HEK293 (cell line): ENCODE measurements at regions not wholly inside any gene's neighbourhood (a gene's known extent, or its start where the extent isn't known, plus 50 kb on each side); places are given as distances from the start of the nearest gene placed in this dataset.

Experiments used
- CTCF ChIA-PET: fragments of 350-600 bp; formaldehyde crosslinking; extraction: SDS; loops from one replicate; lab custom pipeline; 2021; ENCODE audit warnings: antibody characterized with exemption; lab: Yijun Ruan, JAX
- POLR2A ChIA-PET: fragments of 300-600 bp; formaldehyde crosslinking; extraction: SDS; loops from one replicate; lab custom pipeline; 2020; ENCODE audit warnings: antibody characterized with exemption, inconsistent platforms; lab: Yijun Ruan, JAX
- H3K27ac ChIP-seq: fragments of 200-500 bp; sonication (Bioruptor generic); 2 replicates; pipeline ENCODE4 v1.5.1; 2014; ENCODE audit warnings: low read depth, low read length, control low read depth, inconsistent platforms; ENCODE audit errors: extremely low read depth
- H3K36me3 ChIP-seq, 2 experiments: fragments of 200-500 bp in 1 of 2; sonication (Bioruptor generic) in 1 of 2; 1 replicate in 1 of 2; 2 replicates in 1 of 2; pipeline ENCODE4 v1.5.1; 2014 to 2017; ENCODE audit warnings: inconsistent platforms in 2 of 2, low read length in 2 of 2; ENCODE audit not compliant: control insufficient read depth in 2 of 2, insufficient read depth in 1 of 2
- H3K4me1 ChIP-seq: fragments of 200-500 bp; sonication (Bioruptor generic); 2 replicates; pipeline ENCODE4 v1.5.1; 2014; ENCODE audit warnings: mild to moderate bottlenecking, low read length, inconsistent platforms; ENCODE audit not compliant: control insufficient read depth, insufficient read depth
- H3K4me3 ChIP-seq: 2 replicates; pipeline ENCODE4 v1.5.1; 2011; ENCODE audit warnings: low read depth, mild to moderate bottlenecking, control low read depth, low read length, moderate library complexity
- H3K9me3 ChIP-seq: fragments of 200-500 bp; sonication (Bioruptor generic); 2 replicates; pipeline ENCODE4 v1.5.1; 2014; ENCODE audit warnings: low read depth, low read length, inconsistent platforms; ENCODE audit not compliant: control insufficient read depth, insufficient read depth
- EGR2 ChIP-seq: fragments of 450-650 bp; formaldehyde crosslinking; IDR thresholded peaks from 2 replicates; pipeline ENCODE4 v1.5.1; 2016; ENCODE audit warnings: low read depth, missing biosample characterization, missing genetic modification characterization
- GLI2 ChIP-seq: fragments of 450-650 bp; formaldehyde crosslinking; IDR thresholded peaks from 2 replicates; pipeline ENCODE4; 2017; ENCODE audit warnings: missing biosample characterization, missing genetic modification characterization, low read depth, borderline replicate concordance
- GLIS1 ChIP-seq: fragments of 450-650 bp; formaldehyde crosslinking; IDR thresholded peaks from 2 replicates; pipeline ENCODE4 v1.5.1; 2016; ENCODE audit warnings: missing biosample characterization, missing genetic modification characterization
- HOXA7 ChIP-seq: sonication (generic); formaldehyde crosslinking; IDR thresholded peaks from 2 replicates; pipeline ENCODE4 v1.8.1; 2022; ENCODE audit warnings: missing genetic modification reagents, borderline replicate concordance
- KLF9 ChIP-seq: fragments of 450-650 bp; formaldehyde crosslinking; IDR thresholded peaks from 2 replicates; pipeline ENCODE4 v1.5.1; 2016; ENCODE audit warnings: missing biosample characterization, missing genetic modification characterization, low read depth
- MYNN ChIP-seq: fragments of 450-650 bp; formaldehyde crosslinking; IDR thresholded peaks from 2 replicates; pipeline ENCODE4 v1.5.1; 2016; ENCODE audit warnings: missing biosample characterization, missing genetic modification characterization, borderline replicate concordance
- MZF1 ChIP-seq: fragments of 450-650 bp; formaldehyde crosslinking; IDR thresholded peaks from 2 replicates; pipeline ENCODE4 v1.5.1; 2017; ENCODE audit warnings: missing biosample characterization, missing genetic modification characterization, borderline replicate concordance
- PRDM1 ChIP-seq: fragments of 450-650 bp; formaldehyde crosslinking; IDR thresholded peaks from 2 replicates; pipeline ENCODE4; 2016; ENCODE audit warnings: missing biosample characterization, missing genetic modification characterization
- PRDM6 ChIP-seq: fragments of 450-650 bp; formaldehyde crosslinking; IDR thresholded peaks from 2 replicates; pipeline ENCODE4 v1.5.1; 2017; ENCODE audit warnings: missing biosample characterization, missing genetic modification characterization
- SALL2 ChIP-seq: fragments of 450-650 bp; formaldehyde crosslinking; IDR thresholded peaks from 2 replicates; pipeline ENCODE4 v1.5.0; 2017; ENCODE audit warnings: missing biosample characterization, mild to moderate bottlenecking, missing genetic modification characterization, borderline replicate concordance
- SP3 ChIP-seq: fragments of 450-650 bp; formaldehyde crosslinking; IDR thresholded peaks from 2 replicates; pipeline ENCODE4 v1.5.1; 2016; ENCODE audit warnings: missing biosample characterization, missing genetic modification characterization
- ZBTB7A ChIP-seq: fragments of 450-650 bp; formaldehyde crosslinking; IDR thresholded peaks from 2 replicates; pipeline ENCODE4 v1.5.1; 2016; ENCODE audit warnings: low read depth, missing biosample characterization, missing genetic modification characterization
- ZNF148 ChIP-seq: fragments of 450-650 bp; formaldehyde crosslinking; IDR thresholded peaks from 2 replicates; pipeline ENCODE4 v1.5.0; 2017; ENCODE audit warnings: missing biosample characterization, missing genetic modification characterization, borderline replicate concordance
- ZNF175 ChIP-seq: fragments of 450-650 bp; formaldehyde crosslinking; IDR thresholded peaks from 2 replicates; pipeline ENCODE4 v1.5.1; 2016; ENCODE audit warnings: missing biosample characterization, missing genetic modification characterization
- ZNF335 ChIP-seq: fragments of 450-650 bp; formaldehyde crosslinking; conservative IDR thresholded peaks from 2 replicates; pipeline ENCODE4 v1.5.1; 2016; ENCODE audit warnings: missing biosample characterization, missing genetic modification characterization
- ZNF354C ChIP-seq: fragments of 450-650 bp; formaldehyde crosslinking; IDR thresholded peaks from 2 replicates; pipeline ENCODE4 v1.5.1; 2016; ENCODE audit warnings: missing biosample characterization, missing genetic modification characterization, low read depth, borderline replicate concordance
- ZNF416 ChIP-seq: fragments of 450-650 bp; formaldehyde crosslinking; IDR thresholded peaks from 2 replicates; pipeline ENCODE4 v1.5.1; 2016; ENCODE audit warnings: missing biosample characterization, missing genetic modification characterization
- ZSCAN23 ChIP-seq: fragments of 450-650 bp; formaldehyde crosslinking; IDR thresholded peaks from 2 replicates; pipeline ENCODE4 v1.5.1; 2016; ENCODE audit warnings: missing biosample characterization, missing genetic modification characterization
- TF ChIP-seq, protein P1 (sequence below): fragments of 450-650 bp; IDR thresholded peaks from 2 replicates; pipeline ENCODE4 v1.5.1; 2018; ENCODE audit warnings: missing biosample characterization, mild to moderate bottlenecking, missing genetic modification characterization
- TF ChIP-seq, protein P2 (sequence below): fragments of 450-650 bp; formaldehyde crosslinking; IDR thresholded peaks from 2 replicates; pipeline ENCODE4 v1.5.1; 2016; ENCODE audit warnings: missing biosample characterization, missing genetic modification characterization
- TF ChIP-seq, protein P3 (sequence below): fragments of 450-650 bp; formaldehyde crosslinking; IDR thresholded peaks from 2 replicates; pipeline ENCODE4 v1.5.1; 2016; ENCODE audit warnings: missing biosample characterization, missing genetic modification characterization
- TF ChIP-seq, protein P4 (sequence below): fragments of 450-650 bp; formaldehyde crosslinking; IDR thresholded peaks from 2 replicates; pipeline ENCODE4 v1.5.1; 2016; ENCODE audit warnings: missing biosample characterization, missing genetic modification characterization

GRCh38 chr19:31121501-31121900, 227.7 kb downstream of the TSHZ3 start (continued):
- TF ChIP-seq ZSCAN23 (tag by site-specific recombination), result no peak
- no peak for TF ChIP-seq ZBTB7A (tag by site-specific recombination)

DNA sequence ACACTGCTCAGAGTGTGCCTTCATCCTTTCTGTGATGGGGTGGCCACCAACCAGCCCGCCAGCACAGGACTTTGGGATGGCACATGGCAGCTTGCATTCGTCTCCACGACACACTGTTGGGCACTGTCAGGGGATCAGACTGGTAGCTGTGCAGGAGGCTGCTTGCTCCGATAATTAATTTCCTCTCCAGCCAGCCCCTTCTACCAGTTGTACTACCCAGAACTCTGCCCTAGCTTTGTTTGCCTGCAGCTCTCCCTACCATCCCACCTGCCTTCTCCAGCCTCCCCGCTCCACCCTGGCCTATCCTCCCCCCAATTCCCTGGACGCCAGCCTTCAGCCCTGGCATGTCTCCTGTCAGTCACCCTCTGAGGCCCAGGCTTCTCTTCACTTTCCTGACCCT, 228.3 kb downstream of the TSHZ3 start:
- no peaks in the 10 kb centered on the region for H3K4me1 ChIP-seq
- H3K4me3 ChIP-seq, result no peak overlapping the region
- CTCF ChIA-PET, result interaction anchor here (0.6 to 1.5 kb wide), 4 partner anchors 9 to 236 kb away, joined by 3 to 6 read pairs (median 4); no protein-coding TSS in a partner anchor
- H3K36me3 ChIP-seq, result no peaks in the 10 kb centered on the region; a peak in 1 of 3 replicates
- POLR2A ChIA-PET, result no interaction called here
- TF ChIP-seq, protein P1, sequence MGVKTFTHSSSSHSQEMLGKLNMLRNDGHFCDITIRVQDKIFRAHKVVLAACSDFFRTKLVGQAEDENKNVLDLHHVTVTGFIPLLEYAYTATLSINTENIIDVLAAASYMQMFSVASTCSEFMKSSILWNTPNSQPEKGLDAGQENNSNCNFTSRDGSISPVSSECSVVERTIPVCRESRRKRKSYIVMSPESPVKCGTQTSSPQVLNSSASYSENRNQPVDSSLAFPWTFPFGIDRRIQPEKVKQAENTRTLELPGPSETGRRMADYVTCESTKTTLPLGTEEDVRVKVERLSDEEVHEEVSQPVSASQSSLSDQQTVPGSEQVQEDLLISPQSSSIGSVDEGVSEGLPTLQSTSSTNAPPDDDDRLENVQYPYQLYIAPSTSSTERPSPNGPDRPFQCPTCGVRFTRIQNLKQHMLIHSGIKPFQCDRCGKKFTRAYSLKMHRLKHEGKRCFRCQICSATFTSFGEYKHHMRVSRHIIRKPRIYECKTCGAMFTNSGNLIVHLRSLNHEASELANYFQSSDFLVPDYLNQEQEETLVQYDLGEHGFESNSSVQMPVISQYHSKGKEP (tag by site-specific recombination), result no peak
- TF ChIP-seq PRDM1 (no peak), EGR2 (tag by site-specific recombination) (no peak), ZNF335 (tag by site-specific recombination) (no peak), ZNF416 (no peak), KLF9 (no peak), SP3 (tag by site-specific recombination) (no peak), MZF1 (tag by site-specific recombination) (no peak), ZNF175 (tag by site-specific recombination) (no peak), GLIS1 (no peak), ZNF354C (tag by site-specific recombination) (no peak), GLI2 (tag by site-specific recombination) (no peak), ZNF148 (tag by site-specific recombination) (no peak), HOXA7 (CRISPR knock-in tag) (no peak), SALL2 (tag by site-specific recombination) (no peak), MYNN (tag by site-specific recombination) (no peak), PRDM6 (no peak)
- TF ChIP-seq, protein P2, sequence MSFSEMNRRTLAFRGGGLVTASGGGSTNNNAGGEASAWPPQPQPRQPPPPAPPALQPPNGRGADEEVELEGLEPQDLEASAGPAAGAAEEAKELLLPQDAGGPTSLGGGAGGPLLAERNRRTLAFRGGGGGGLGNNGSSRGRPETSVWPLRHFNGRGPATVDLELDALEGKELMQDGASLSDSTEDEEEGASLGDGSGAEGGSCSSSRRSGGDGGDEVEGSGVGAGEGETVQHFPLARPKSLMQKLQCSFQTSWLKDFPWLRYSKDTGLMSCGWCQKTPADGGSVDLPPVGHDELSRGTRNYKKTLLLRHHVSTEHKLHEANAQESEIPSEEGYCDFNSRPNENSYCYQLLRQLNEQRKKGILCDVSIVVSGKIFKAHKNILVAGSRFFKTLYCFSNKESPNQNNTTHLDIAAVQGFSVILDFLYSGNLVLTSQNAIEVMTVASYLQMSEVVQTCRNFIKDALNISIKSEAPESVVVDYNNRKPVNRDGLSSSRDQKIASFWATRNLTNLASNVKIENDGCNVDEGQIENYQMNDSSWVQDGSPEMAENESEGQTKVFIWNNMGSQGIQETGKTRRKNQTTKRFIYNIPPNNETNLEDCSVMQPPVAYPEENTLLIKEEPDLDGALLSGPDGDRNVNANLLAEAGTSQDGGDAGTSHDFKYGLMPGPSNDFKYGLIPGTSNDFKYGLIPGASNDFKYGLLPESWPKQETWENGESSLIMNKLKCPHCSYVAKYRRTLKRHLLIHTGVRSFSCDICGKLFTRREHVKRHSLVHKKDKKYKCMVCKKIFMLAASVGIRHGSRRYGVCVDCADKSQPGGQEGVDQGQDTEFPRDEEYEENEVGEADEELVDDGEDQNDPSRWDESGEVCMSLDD (tag by site-specific recombination), result no peak
- TF ChIP-seq, protein P3, sequence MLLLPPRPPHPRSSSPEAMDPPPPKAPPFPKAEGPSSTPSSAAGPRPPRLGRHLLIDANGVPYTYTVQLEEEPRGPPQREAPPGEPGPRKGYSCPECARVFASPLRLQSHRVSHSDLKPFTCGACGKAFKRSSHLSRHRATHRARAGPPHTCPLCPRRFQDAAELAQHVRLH (tag by site-specific recombination), result no peak
- TF ChIP-seq, protein P4, sequence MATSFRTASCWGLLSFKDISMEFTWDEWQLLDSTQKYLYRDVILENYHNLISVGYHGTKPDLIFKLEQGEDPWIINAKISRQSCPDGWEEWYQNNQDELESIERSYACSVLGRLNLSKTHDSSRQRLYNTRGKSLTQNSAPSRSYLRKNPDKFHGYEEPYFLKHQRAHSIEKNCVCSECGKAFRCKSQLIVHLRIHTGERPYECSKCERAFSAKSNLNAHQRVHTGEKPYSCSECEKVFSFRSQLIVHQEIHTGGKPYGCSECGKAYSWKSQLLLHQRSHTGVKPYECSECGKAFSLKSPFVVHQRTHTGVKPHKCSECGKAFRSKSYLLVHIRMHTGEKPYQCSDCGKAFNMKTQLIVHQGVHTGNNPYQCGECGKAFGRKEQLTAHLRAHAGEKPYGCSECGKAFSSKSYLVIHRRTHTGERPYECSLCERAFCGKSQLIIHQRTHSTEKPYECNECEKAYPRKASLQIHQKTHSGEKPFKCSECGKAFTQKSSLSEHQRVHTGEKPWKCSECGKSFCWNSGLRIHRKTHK (tag by site-specific recombination), result no peak
- H3K9me3 ChIP-seq, result no peaks in the 10 kb centered on the region
- H3K27ac ChIP-seq, result no peak overlapping the region
